ENCODE measurements at regions not wholly inside any gene's neighbourhood (a gene's known extent, or its start where the extent isn't known, plus 50 kb on each side); places are given as distances from the start of the nearest gene placed in this dataset.

GRCh38 chr14:39939023-39939422, 506.8 kb upstream of the FBXO33 start:
- intact Hi-C loops (cut with micrococcal nuclease), result no loop called here
- H3K27ac ChIP-seq (ENCODE audit: low read depth, low read length), result no peak overlapping the region
- no peak overlapping the region for H3K4me2 ChIP-seq (ENCODE audit: low read length)
- POLR2A ChIA-PET, result no interaction called here
- CTCF ChIA-PET, result no interaction called here
- H2AFZ ChIP-seq (ENCODE audit: low read depth, low read length, poor library complexity, severe bottlenecking), result no peak overlapping the region
- RAD21 ChIA-PET (ENCODE audit: low non-redundant PET in 1 of 2, low total read pairs in 2 of 2, uncharacterized antibody in 2 of 2, unreplicated experiment in 2 of 2), result no interaction called here
- no peaks in the 10 kb centered on the region for H4K20me1 ChIP-seq (ENCODE audit: insufficient read depth)
- BruUV-seq (replicated peaks), result no TSS peak
- H3K27me3 ChIP-seq (ENCODE audit: insufficient read depth, low read length), result no peaks in the 10 kb centered on the region
- H3K4me3 ChIP-seq (replicated peaks in 1 of 2; ENCODE audit: low read depth in 1 of 2, low read length in 2 of 2), result no peak overlapping the region
- H3K4me1 ChIP-seq (ENCODE audit: control insufficient read depth in 1 of 2, insufficient read depth in 2 of 2, low read length in 2 of 2), result no peaks in the 10 kb centered on the region
- no peaks in the 10 kb centered on the region for H3K79me2 ChIP-seq (ENCODE audit: insufficient read depth, low read length)
- no peak overlapping the region for H3K9ac ChIP-seq (ENCODE audit: low read length)
- TF ChIP-seq YY1 (IDR thresholded peaks at IDR 0.05; ENCODE audit: extremely low read depth, insufficient replicate concordance, low read depth, low read length) (no peak), EZH2phosphoT487 (IDR thresholded peaks at IDR 0.05; ENCODE audit: borderline replicate concordance) (no peak), REST (IDR thresholded peaks at IDR 0.05; ENCODE audit: low read depth) (no peak), JUND (IDR thresholded peaks at IDR 0.05) (no peak)
- no peak for ATAC-seq
- H3K36me3 ChIP-seq (ENCODE audit: control insufficient read depth in 1 of 2, insufficient read depth in 2 of 2, low read length in 2 of 2), result no peaks in the 10 kb centered on the region
- no peaks in the 10 kb centered on the region for H3K9me2 ChIP-seq (ENCODE audit: insufficient read depth)
- H3K9me3 ChIP-seq (ENCODE audit: control insufficient read depth in 1 of 2, insufficient read depth in 1 of 2, low read depth in 1 of 2, low read length in 2 of 2), result no peaks in the 10 kb centered on the region
- DNase-seq (ENCODE audit: low read depth, low spot score), result no peak

- no TSS peak for BruUV-seq (replicated peaks)
- CTCF ChIA-PET, result no interaction called here
- TF ChIP-seq RAD21 (IDR thresholded peaks at IDR 0.05; ENCODE audit: low read depth), result no peak
- TF ChIP-seq EZH2phosphoT487 (IDR thresholded peaks at IDR 0.05; ENCODE audit: borderline replicate concordance), result no peak
- TF ChIP-seq JUND (IDR thresholded peaks at IDR 0.05), result no peak
- TF ChIP-seq EGR1 (IDR thresholded peaks at IDR 0.05; ENCODE audit: low read depth), result no peak
- no peak for TF ChIP-seq CBX3 (IDR thresholded peaks at IDR 0.05; ENCODE audit: low read depth)
- TF ChIP-seq REST (IDR thresholded peaks at IDR 0.05; ENCODE audit: low read depth), result no peak
- TF ChIP-seq ATF3 (IDR thresholded peaks at IDR 0.05), result no peak
- no peak for TF ChIP-seq SP1 (IDR thresholded peaks at IDR 0.05; ENCODE audit: low read depth)
- no peak for TF ChIP-seq FOSL1 (IDR thresholded peaks at IDR 0.05; ENCODE audit: low read depth)
- no peak for TF ChIP-seq SRF (IDR thresholded peaks at IDR 0.05; ENCODE audit: low read depth)
- TF ChIP-seq TCF7L2 (IDR thresholded peaks at IDR 0.05; ENCODE audit: borderline replicate concordance, extremely low read depth, insufficient read depth, insufficient read length), result no peak
Measured at GRCh38 chr14:39912192-39913100, 480.2 kb upstream of the FBXO33 start.

More at GRCh38 chr14:39912192-39913100, 480.2 kb upstream of the FBXO33 start:
- intact Hi-C loops (cut with micrococcal nuclease), result no loop called here
- H3K4me3 ChIP-seq (replicated peaks in 1 of 2; ENCODE audit: low read depth in 1 of 2, low read length in 2 of 2), result no peak overlapping the region
- H3K9ac ChIP-seq (ENCODE audit: low read length), result no peak overlapping the region
- ChIA-PET POLR2A (no interaction called here), RAD21 (ENCODE audit: low non-redundant PET in 1 of 2, low total read pairs in 2 of 2, uncharacterized antibody in 2 of 2, unreplicated experiment in 2 of 2) (no interaction called here)
- H2AFZ ChIP-seq (ENCODE audit: low read depth, low read length, poor library complexity, severe bottlenecking), result no peak overlapping the region
- H3K36me3 ChIP-seq (ENCODE audit: control insufficient read depth in 1 of 2, insufficient read depth in 2 of 2, low read length in 2 of 2), result no peaks in the 10 kb centered on the region
- H3K4me2 ChIP-seq (ENCODE audit: low read length), result no peak overlapping the region
- H3K9me3 ChIP-seq (ENCODE audit: control insufficient read depth in 1 of 2, insufficient read depth in 1 of 2, low read depth in 1 of 2, low read length in 2 of 2), result no peaks in the 10 kb centered on the region
- H3K79me2 ChIP-seq (ENCODE audit: insufficient read depth, low read length), result no peaks in the 10 kb centered on the region
- H3K9me2 ChIP-seq (ENCODE audit: insufficient read depth), result no peaks in the 10 kb centered on the region
- no peak for DNase-seq (ENCODE audit: low read depth, low spot score)
- ATAC-seq, result no peak
- no peak overlapping the region for H3K27ac ChIP-seq (ENCODE audit: low read depth, low read length)
- no peaks in the 10 kb centered on the region for H4K20me1 ChIP-seq (ENCODE audit: insufficient read depth)
- no peaks in the 10 kb centered on the region for H3K27me3 ChIP-seq (ENCODE audit: insufficient read depth, low read length)
- no peaks in the 10 kb centered on the region for H3K4me1 ChIP-seq (ENCODE audit: control insufficient read depth in 1 of 2, insufficient read depth in 2 of 2, low read length in 2 of 2)
